CD4-positive, alpha-beta T cell (primary cell): ENCODE measurements at regions not wholly inside any gene's neighbourhood (a gene's known extent, or its start where the extent isn't known, plus 50 kb on each side); places are given as distances from the start of the nearest gene placed in this dataset.

Experiments used
- ATAC-seq: fragments of 200-7000 bp; cut with Tn5 transposase; one replicate; pipeline ENCODE4 v1.10.0; 2022; ENCODE audit warnings: mild to moderate bottlenecking; ENCODE audit not compliant: poor library complexity
- CTCF ChIA-PET: fragments of 350-600 bp; sonication (Branson Sonifier 250); formaldehyde crosslinking; loops from one replicate; lab custom pipeline; 2021; ENCODE audit warnings: antibody characterized with exemption, inconsistent platforms; lab: Charles Lee
- POLR2A ChIA-PET: fragments of 350-600 bp; sonication (Branson Sonifier 250); formaldehyde crosslinking; loops from one replicate; lab custom pipeline; 2021; ENCODE audit warnings: antibody characterized with exemption, inconsistent platforms; lab: Charles Lee
- DNase-seq, 14 experiments: peaks; one replicate each; pipeline ENCODE4 v3.0.0-alpha.2; 2013 to 2020; ENCODE audit warnings: mixed read lengths in 2 of 14
- H3K27ac ChIP-seq, 2 donors: one replicate each; pipeline versions ENCODE4 v1.5.1 to v1.7.0; 2013; ENCODE audit warnings: low read length in 2 of 2, low read depth in 1 of 2, mild to moderate bottlenecking in 1 of 2
- H3K27me3 ChIP-seq, 2 experiments: 1 replicate in 1 of 2; 2 replicates in 1 of 2; pipeline versions ENCODE4 v1.6.1 to v1.7.0; 2013; ENCODE audit warnings: low read length in 2 of 2, control low read depth in 1 of 2, mild to moderate bottlenecking in 1 of 2, moderate library complexity in 1 of 2; ENCODE audit not compliant: insufficient read depth in 2 of 2, control insufficient read depth in 1 of 2
- H3K36me3 ChIP-seq: one replicate; pipeline ENCODE4 v1.6.1; 2013; ENCODE audit warnings: low read length, control low read depth; ENCODE audit not compliant: insufficient read depth
- H3K4me1 ChIP-seq: one replicate; pipeline ENCODE4 v1.6.1; 2013; ENCODE audit warnings: low read length, control low read depth; ENCODE audit not compliant: insufficient read depth
- H3K4me3 ChIP-seq: one replicate; pipeline ENCODE4 v1.5.1; 2013; ENCODE audit warnings: mild to moderate bottlenecking, low read length, moderate library complexity
- H3K9me3 ChIP-seq, 2 experiments: 1 replicate in 1 of 2; 2 replicates in 1 of 2; pipeline versions ENCODE4 v1.6.1 to v1.7.0; 2013; ENCODE audit warnings: low read length in 2 of 2, mild to moderate bottlenecking in 2 of 2, control low read depth in 1 of 2, moderate library complexity in 1 of 2; ENCODE audit not compliant: control insufficient read depth in 1 of 2, insufficient read depth in 1 of 2
- H3K27ac Mint-ChIP-seq: one replicate; pipeline ENCODE4 v1.8.0; 2020; ENCODE audit warnings: mixed read lengths
- H3K27me3 Mint-ChIP-seq: one replicate; pipeline ENCODE4 v1.8.0; 2021; ENCODE audit warnings: mixed read lengths
- H3K36me3 Mint-ChIP-seq: one replicate; pipeline ENCODE4 v1.8.0; 2021; ENCODE audit warnings: low read depth, mixed read lengths
- H3K4me1 Mint-ChIP-seq: one replicate; pipeline ENCODE4 v1.8.0; 2021; ENCODE audit warnings: low read depth, mixed read lengths
- H3K4me3 Mint-ChIP-seq: one replicate; pipeline ENCODE4 v1.8.0; 2020; ENCODE audit warnings: mild to moderate bottlenecking, mixed read lengths
- H3K9me3 Mint-ChIP-seq: one replicate; pipeline ENCODE4 v1.8.0; 2020; ENCODE audit warnings: mixed read lengths
- intact Hi-C, 2 experiments: fragments of 100-400 bp; cut with DNase I in 1 of 2; cut with micrococcal nuclease in 1 of 2; formaldehyde crosslinking; loops; one replicate each; pipeline versions ENCODE4 v1.15.1 to v1.9.0; 2023 to 2025; cut with DNase I, micrococcal nuclease
- TF ChIP-seq, protein P1 (sequence below): fragments of 200-600 bp; IDR thresholded peaks from one replicate; pipeline ENCODE4 v1.8.0; 2022; ENCODE audit warnings: antibody characterized with exemption, mild to moderate bottlenecking

DNA sequence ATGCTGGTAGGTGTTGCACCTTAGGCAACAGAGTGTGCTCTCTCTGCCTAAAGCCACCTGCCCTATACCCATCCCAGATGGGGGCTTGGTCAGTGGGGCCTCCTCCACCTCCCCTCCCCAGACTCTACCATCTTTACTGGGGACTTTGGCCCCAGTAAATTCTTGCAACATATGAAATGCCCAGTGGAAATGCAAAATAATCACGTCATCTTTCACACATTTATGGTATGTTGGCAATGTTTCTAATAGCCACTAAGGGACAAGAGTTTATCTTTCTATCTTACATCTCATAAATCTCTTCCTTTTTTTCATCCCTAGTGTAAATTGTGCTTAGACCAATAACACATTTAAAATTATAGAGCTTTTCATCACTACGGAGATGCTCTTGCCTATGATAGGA, 103.0 kb upstream of the MAML3 start:
- H3K4me3 ChIP-seq, result no peak overlapping the region
- H3K4me1 ChIP-seq, result peaks cover 7% of the 10 kb centered on the region
- POLR2A ChIA-PET, result no interaction called here
- intact Hi-C loops, result no loop called here
- peaks cover 6 to 9% of the 10 kb centered on the region in 2 experiments for H3K27me3 ChIP-seq
- no peak overlapping the region for H3K27ac Mint-ChIP-seq
- no peaks in the 10 kb centered on the region for H3K36me3 ChIP-seq
- no peak overlapping the region for H3K4me3 Mint-ChIP-seq
- H3K9me3 ChIP-seq, result no peaks in the 10 kb centered on the region
- no peak overlapping the region for H3K27ac ChIP-seq
- peaks cover 13% of the 10 kb centered on the region for H3K27me3 Mint-ChIP-seq
- TF ChIP-seq, protein P1, sequence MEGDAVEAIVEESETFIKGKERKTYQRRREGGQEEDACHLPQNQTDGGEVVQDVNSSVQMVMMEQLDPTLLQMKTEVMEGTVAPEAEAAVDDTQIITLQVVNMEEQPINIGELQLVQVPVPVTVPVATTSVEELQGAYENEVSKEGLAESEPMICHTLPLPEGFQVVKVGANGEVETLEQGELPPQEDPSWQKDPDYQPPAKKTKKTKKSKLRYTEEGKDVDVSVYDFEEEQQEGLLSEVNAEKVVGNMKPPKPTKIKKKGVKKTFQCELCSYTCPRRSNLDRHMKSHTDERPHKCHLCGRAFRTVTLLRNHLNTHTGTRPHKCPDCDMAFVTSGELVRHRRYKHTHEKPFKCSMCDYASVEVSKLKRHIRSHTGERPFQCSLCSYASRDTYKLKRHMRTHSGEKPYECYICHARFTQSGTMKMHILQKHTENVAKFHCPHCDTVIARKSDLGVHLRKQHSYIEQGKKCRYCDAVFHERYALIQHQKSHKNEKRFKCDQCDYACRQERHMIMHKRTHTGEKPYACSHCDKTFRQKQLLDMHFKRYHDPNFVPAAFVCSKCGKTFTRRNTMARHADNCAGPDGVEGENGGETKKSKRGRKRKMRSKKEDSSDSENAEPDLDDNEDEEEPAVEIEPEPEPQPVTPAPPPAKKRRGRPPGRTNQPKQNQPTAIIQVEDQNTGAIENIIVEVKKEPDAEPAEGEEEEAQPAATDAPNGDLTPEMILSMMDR, result no peak
- CTCF ChIA-PET, result no interaction called here
- no peaks in the 10 kb centered on the region for H3K36me3 Mint-ChIP-seq
- H3K4me1 Mint-ChIP-seq, result peaks cover 13% of the 10 kb centered on the region
- no peaks in the 10 kb centered on the region for H3K9me3 Mint-ChIP-seq
- DNase-seq (no peak), ATAC-seq (no peak)

DNA sequence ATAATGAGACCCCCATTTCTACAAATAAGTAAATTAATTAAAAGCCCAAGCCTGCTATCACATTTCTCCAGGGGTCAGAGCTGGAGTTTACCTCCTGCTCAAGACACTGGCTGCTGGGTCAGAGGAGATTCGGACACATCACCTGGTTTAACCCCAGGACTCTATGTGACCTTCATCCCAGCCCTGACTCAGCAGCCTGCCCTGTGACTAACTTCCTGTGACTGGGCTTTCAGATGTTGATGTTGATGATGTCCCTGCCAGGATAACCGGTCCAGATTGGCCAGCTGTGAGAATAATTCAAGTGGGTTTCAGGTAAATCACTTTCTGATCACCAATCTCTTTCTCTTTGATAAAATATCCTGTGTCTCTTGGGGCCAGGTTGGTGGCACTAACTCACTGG, 102.4 kb upstream of the MAML3 start:
- peaks cover 13% of the 10 kb centered on the region for H3K27me3 Mint-ChIP-seq
- CTCF ChIA-PET, result no interaction called here

DNA sequence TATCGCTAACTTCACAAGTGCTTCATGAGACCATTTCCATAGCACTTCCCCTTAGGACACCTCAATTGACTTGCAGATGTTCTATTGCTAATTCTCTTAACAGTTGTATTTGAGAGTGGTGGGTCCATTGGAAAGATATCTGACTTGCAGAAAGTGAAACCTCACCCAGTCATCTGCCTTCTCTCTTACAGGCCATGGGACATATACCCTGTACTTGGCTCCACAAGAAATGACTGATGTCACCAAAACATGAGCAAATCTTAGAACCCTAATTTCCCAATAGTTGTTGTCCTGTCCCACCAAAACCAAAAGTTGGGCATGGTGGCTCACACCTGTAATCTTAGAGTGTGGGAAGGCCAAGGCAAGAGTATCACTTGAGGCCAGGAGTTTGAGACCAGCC, 101.9 kb upstream of the MAML3 start:
- peaks cover 13% of the 10 kb centered on the region for H3K27me3 Mint-ChIP-seq
- peaks cover 16% of the 10 kb centered on the region for H3K4me1 Mint-ChIP-seq
- Histone ChIP-seq H3K27me3 (peaks cover 9 to 10% of the 10 kb centered on the region in 2 experiments), H3K4me1 (peaks cover 7% of the 10 kb centered on the region), H3K9me3 (no peaks in the 10 kb centered on the region), H3K27ac (no peak overlapping the region), H3K4me3 (no peak overlapping the region), H3K36me3 (no peaks in the 10 kb centered on the region)
- ChIA-PET POLR2A (no interaction called here), CTCF (no interaction called here)
- no peak overlapping the region for H3K27ac Mint-ChIP-seq
- TF ChIP-seq, protein P1, result no peak
- no peak for DNase-seq
- intact Hi-C loops, result no loop called here
- H3K4me3 Mint-ChIP-seq, result no peak overlapping the region
- H3K9me3 Mint-ChIP-seq, result no peaks in the 10 kb centered on the region
- ATAC-seq, result no peak
- no peaks in the 10 kb centered on the region for H3K36me3 Mint-ChIP-seq

More for the DNA sequence above, 102.4 kb upstream of the MAML3 start:
- Histone ChIP-seq H3K36me3 (no peaks in the 10 kb centered on the region), H3K4me1 (peaks cover 7% of the 10 kb centered on the region), H3K9me3 (no peaks in the 10 kb centered on the region), H3K4me3 (no peak overlapping the region), H3K27me3 (peaks cover 9 to 10% of the 10 kb centered on the region in 2 experiments), H3K27ac (no peak overlapping the region)
- H3K4me1 Mint-ChIP-seq, result peaks cover 16% of the 10 kb centered on the region
- no peaks in the 10 kb centered on the region for H3K9me3 Mint-ChIP-seq
- DNase-seq, result peak in 2 of 14 experiments; percentile 25 to 41
- POLR2A ChIA-PET, result no interaction called here
- H3K36me3 Mint-ChIP-seq, result no peaks in the 10 kb centered on the region
- ATAC-seq, result no peak
- TF ChIP-seq, protein P1, result no peak
- H3K4me3 Mint-ChIP-seq, result no peak overlapping the region
- H3K27ac Mint-ChIP-seq, result no peak overlapping the region
- intact Hi-C loops, result no loop called here
